ENCODE measurements at regions not wholly inside any gene's neighbourhood (a gene's known extent, or its start where the extent isn't known, plus 50 kb on each side); places are given as distances from the start of the nearest gene placed in this dataset.

GRCh38 chr2:205860885-205861284 is 178.6 kb downstream of the NRP2 start:
- DNase-seq, result no peak

GRCh38 chr2:205860181-205860580 is 177.9 kb downstream of the NRP2 start:
- DNase-seq, result no peak

DNA sequence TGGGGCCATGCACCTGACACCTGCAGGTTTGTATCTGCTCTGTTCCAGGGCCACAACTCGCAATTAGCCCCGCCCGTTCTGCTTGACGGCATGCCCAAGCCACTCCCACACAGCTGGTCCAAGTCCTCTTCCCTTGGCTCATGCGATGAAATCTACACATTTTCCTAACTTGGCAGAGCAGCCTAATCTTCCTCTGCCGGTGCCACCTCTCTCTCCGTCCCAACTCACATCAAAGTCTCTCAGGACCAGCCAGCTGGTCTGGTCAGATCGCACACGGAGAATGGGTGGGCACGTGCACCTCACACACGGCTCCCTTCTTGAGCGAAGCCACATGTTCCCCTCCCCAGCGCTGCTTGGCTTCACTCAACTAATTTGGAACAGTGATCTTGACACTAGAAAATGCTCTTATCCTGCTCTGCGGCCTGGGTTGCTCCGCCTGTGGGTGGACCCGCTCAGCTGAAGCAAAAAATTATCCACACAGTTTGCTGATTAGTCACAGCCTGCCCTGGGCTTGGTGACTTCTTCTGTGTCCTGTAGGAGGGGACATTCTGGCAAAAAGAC is 176.7 kb downstream of the NRP2 start:
- DNase-seq, result no peak

- no peak for DNase-seq
Observed at GRCh38 chr2:205858275-205858674, 176.0 kb downstream of the NRP2 start.

- DNase-seq, result no peak
Observed at GRCh38 chr2:205857520-205858237, 175.4 kb downstream of the NRP2 start.

DNA sequence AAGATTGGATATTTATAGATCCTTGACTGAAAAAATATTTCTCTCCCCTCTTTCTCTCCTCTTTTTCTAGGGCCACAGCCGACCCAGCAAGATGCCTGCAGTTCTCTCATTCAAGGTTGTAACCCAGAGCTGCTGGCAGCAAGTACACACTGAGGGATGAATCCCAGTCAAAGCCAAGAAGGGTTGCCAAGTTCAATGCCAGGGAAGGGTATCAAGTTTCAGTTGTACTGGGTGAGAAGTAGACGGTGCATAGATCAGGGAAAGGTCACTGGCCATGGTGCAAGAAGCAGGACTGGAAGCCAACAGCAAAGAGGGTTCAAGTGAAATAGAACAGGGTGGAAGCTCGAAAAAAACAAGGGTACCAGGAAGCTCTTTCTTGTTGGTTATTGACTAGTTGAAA is 170.2 kb downstream of the NRP2 start:
- DNase-seq, result no peak

DNA sequence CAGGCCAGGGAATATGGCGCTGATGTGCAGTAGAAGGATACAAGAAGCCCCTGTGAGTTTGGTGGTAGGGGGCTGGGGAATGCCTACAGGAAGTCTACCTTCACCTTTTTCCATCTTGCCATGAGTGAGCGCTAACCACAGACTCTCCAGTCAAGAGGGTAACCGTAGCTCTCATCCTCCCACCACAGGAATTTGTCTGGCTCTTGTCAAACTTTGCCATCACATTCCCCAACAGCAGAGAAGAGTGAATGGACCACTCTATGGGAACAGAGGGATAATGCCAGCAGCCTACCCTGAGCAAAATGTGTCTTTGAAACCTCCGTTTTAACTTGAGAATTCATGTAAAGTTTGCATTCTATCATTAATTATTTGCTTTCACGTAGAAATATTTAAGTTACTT is 168.3 kb downstream of the NRP2 start:
- no peak for DNase-seq

GRCh38 chr2:205850132-205850531 is 167.8 kb downstream of the NRP2 start:
- no peak for DNase-seq

DNA sequence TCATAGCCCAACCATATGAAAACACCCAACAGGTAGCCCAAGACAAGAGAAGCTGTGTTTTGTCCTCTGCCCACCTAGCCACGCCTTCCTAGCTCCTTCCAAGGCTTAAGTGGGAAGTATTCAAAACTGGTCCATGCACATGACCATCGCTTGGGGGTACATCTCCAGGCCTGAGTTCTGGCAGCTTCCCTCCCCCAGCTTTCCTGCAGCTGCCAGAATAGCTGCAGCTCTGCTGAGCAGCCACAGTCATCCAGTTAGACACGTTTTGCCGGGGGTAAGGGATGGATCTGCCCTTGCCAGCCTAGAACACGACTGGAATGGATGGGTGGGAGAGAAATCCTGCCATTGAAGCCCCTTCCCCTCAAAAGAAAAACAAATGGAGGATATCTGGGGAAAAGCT is 166.8 kb downstream of the NRP2 start:
- DNase-seq, result no peak

GRCh38 chr2:205848601-205849000 is 166.3 kb downstream of the NRP2 start:
- no peak for DNase-seq

Measured in CD4-positive, alpha-beta T cell treated with Interferon gamma for 1 hour (primary cell).